HEK293 (cell line): ENCODE measurements at regions not wholly inside any gene's neighbourhood (a gene's known extent, or its start where the extent isn't known, plus 50 kb on each side); places are given as distances from the start of the nearest gene placed in this dataset.

Experiments
- CTCF ChIA-PET: fragments of 350-600 bp; formaldehyde crosslinking; extraction: SDS; loops from one replicate; lab custom pipeline; 2021; ENCODE audit warnings: antibody characterized with exemption; lab: Yijun Ruan, JAX
- POLR2A ChIA-PET: fragments of 300-600 bp; formaldehyde crosslinking; extraction: SDS; loops from one replicate; lab custom pipeline; 2020; ENCODE audit warnings: antibody characterized with exemption, inconsistent platforms; lab: Yijun Ruan, JAX
- H3K27ac ChIP-seq: fragments of 200-500 bp; sonication (Bioruptor generic); 2 replicates; pipeline ENCODE4 v1.5.1; 2014; ENCODE audit warnings: low read depth, low read length, control low read depth, inconsistent platforms; ENCODE audit errors: extremely low read depth
- H3K36me3 ChIP-seq, 2 experiments: fragments of 200-500 bp in 1 of 2; sonication (Bioruptor generic) in 1 of 2; 1 replicate in 1 of 2; 2 replicates in 1 of 2; pipeline ENCODE4 v1.5.1; 2014 to 2017; ENCODE audit warnings: inconsistent platforms in 2 of 2, low read length in 2 of 2; ENCODE audit not compliant: control insufficient read depth in 2 of 2, insufficient read depth in 1 of 2
- H3K4me1 ChIP-seq: fragments of 200-500 bp; sonication (Bioruptor generic); 2 replicates; pipeline ENCODE4 v1.5.1; 2014; ENCODE audit warnings: mild to moderate bottlenecking, low read length, inconsistent platforms; ENCODE audit not compliant: control insufficient read depth, insufficient read depth
- H3K4me3 ChIP-seq: 2 replicates; pipeline ENCODE4 v1.5.1; 2011; ENCODE audit warnings: low read depth, mild to moderate bottlenecking, control low read depth, low read length, moderate library complexity
- H3K9me3 ChIP-seq: fragments of 200-500 bp; sonication (Bioruptor generic); 2 replicates; pipeline ENCODE4 v1.5.1; 2014; ENCODE audit warnings: low read depth, low read length, inconsistent platforms; ENCODE audit not compliant: control insufficient read depth, insufficient read depth
- HOXA7 ChIP-seq: sonication (generic); formaldehyde crosslinking; IDR thresholded peaks from 2 replicates; pipeline ENCODE4 v1.8.1; 2022; ENCODE audit warnings: missing genetic modification reagents, borderline replicate concordance
- SALL2 ChIP-seq: fragments of 450-650 bp; formaldehyde crosslinking; IDR thresholded peaks from 2 replicates; pipeline ENCODE4 v1.5.0; 2017; ENCODE audit warnings: missing biosample characterization, mild to moderate bottlenecking, missing genetic modification characterization, borderline replicate concordance
- YY2 ChIP-seq: fragments of 450-650 bp; formaldehyde crosslinking; IDR thresholded peaks from 2 replicates; pipeline ENCODE4 v1.5.1; 2016; ENCODE audit warnings: missing biosample characterization, missing genetic modification characterization
- ZBTB20 ChIP-seq: fragments of 450-650 bp; formaldehyde crosslinking; IDR thresholded peaks from 2 replicates; pipeline ENCODE4 v1.5.1; 2016; ENCODE audit warnings: missing biosample characterization, missing genetic modification characterization
- ZNF23 ChIP-seq: fragments of 450-650 bp; formaldehyde crosslinking; IDR thresholded peaks from 2 replicates; pipeline ENCODE4 v1.5.1; 2016; ENCODE audit warnings: missing biosample characterization, missing genetic modification characterization, borderline replicate concordance
- ZNF26 ChIP-seq: fragments of 450-650 bp; formaldehyde crosslinking; IDR thresholded peaks from 2 replicates; pipeline ENCODE4 v1.5.1; 2016; ENCODE audit warnings: missing biosample characterization, missing genetic modification characterization
- ZNF354C ChIP-seq: fragments of 450-650 bp; formaldehyde crosslinking; IDR thresholded peaks from 2 replicates; pipeline ENCODE4 v1.5.1; 2016; ENCODE audit warnings: missing biosample characterization, missing genetic modification characterization, low read depth, borderline replicate concordance
- ZNF37A ChIP-seq: fragments of 450-650 bp; IDR thresholded peaks from 2 replicates; pipeline ENCODE4 v1.5.1; 2018; ENCODE audit warnings: missing biosample characterization, missing genetic modification characterization
- ZNF514 ChIP-seq: fragments of 450-650 bp; formaldehyde crosslinking; IDR thresholded peaks from 2 replicates; pipeline ENCODE4 v1.5.1; 2016; ENCODE audit warnings: missing biosample characterization, missing genetic modification characterization
- ZNF626 ChIP-seq: fragments of 450-650 bp; sonication (Bioruptor Pico); formaldehyde crosslinking; IDR thresholded peaks from 2 replicates; pipeline ENCODE4 v1.5.1; 2018; ENCODE audit warnings: missing biosample characterization, missing genetic modification characterization, inconsistent platforms
- ZNF701 ChIP-seq: fragments of 450-650 bp; formaldehyde crosslinking; IDR thresholded peaks from 2 replicates; pipeline ENCODE4 v1.5.1; 2016; ENCODE audit warnings: missing biosample characterization, missing genetic modification characterization
- ZNF704 ChIP-seq: fragments of 450-650 bp; formaldehyde crosslinking; IDR thresholded peaks from 2 replicates; pipeline ENCODE4 v1.5.1; 2016; ENCODE audit warnings: missing biosample characterization, missing genetic modification characterization
- ZNF792 ChIP-seq: fragments of 450-650 bp; formaldehyde crosslinking; IDR thresholded peaks from 2 replicates; pipeline ENCODE4 v1.5.1; 2016; ENCODE audit warnings: missing biosample characterization, missing genetic modification characterization
- ZSCAN16 ChIP-seq: fragments of 450-650 bp; formaldehyde crosslinking; IDR thresholded peaks from 2 replicates; pipeline ENCODE4 v1.5.1; 2016; ENCODE audit warnings: missing biosample characterization, missing genetic modification characterization
- ZSCAN23 ChIP-seq: fragments of 450-650 bp; formaldehyde crosslinking; IDR thresholded peaks from 2 replicates; pipeline ENCODE4 v1.5.1; 2016; ENCODE audit warnings: missing biosample characterization, missing genetic modification characterization
- TF ChIP-seq, protein P1 (sequence below): fragments of 450-650 bp; IDR thresholded peaks from 2 replicates; pipeline ENCODE4 v1.5.1; 2018; ENCODE audit warnings: missing biosample characterization, mild to moderate bottlenecking, missing genetic modification characterization
- TF ChIP-seq, protein P2 (sequence below): fragments of 450-650 bp; formaldehyde crosslinking; IDR thresholded peaks from 2 replicates; pipeline ENCODE4 v1.5.1; 2016; ENCODE audit warnings: missing biosample characterization, missing genetic modification characterization
- TF ChIP-seq, protein P3 (sequence below): fragments of 450-650 bp; formaldehyde crosslinking; IDR thresholded peaks from 2 replicates; pipeline ENCODE4 v1.5.1; 2016; ENCODE audit warnings: missing biosample characterization, missing genetic modification characterization

DNA sequence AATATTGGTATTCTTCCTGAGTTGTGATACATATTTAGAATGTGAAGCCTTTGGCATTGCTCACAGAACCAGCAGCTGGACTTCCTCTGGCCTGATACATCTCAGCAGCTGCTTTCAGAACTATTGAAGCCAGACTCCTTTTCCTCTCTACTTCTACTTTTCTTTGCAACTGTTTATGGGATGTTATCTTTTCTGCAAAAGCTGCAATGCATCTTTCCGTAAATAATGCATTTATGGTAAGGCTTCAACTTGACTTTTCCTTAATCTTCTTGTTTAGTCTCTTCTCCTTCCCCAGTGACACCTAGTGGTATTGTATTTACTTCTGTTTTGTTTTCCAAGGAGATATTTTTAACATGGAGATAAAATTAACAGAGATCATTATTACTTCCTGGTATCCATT lies 1548.7 kb downstream of the PCDH7 start (continued):
- no peak for TF ChIP-seq ZNF701 (tag by site-specific recombination)
- TF ChIP-seq ZSCAN16 (tag by site-specific recombination): no peak
- TF ChIP-seq, protein P1, sequence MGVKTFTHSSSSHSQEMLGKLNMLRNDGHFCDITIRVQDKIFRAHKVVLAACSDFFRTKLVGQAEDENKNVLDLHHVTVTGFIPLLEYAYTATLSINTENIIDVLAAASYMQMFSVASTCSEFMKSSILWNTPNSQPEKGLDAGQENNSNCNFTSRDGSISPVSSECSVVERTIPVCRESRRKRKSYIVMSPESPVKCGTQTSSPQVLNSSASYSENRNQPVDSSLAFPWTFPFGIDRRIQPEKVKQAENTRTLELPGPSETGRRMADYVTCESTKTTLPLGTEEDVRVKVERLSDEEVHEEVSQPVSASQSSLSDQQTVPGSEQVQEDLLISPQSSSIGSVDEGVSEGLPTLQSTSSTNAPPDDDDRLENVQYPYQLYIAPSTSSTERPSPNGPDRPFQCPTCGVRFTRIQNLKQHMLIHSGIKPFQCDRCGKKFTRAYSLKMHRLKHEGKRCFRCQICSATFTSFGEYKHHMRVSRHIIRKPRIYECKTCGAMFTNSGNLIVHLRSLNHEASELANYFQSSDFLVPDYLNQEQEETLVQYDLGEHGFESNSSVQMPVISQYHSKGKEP (tag by site-specific recombination): no peak
- TF ChIP-seq, protein P2, sequence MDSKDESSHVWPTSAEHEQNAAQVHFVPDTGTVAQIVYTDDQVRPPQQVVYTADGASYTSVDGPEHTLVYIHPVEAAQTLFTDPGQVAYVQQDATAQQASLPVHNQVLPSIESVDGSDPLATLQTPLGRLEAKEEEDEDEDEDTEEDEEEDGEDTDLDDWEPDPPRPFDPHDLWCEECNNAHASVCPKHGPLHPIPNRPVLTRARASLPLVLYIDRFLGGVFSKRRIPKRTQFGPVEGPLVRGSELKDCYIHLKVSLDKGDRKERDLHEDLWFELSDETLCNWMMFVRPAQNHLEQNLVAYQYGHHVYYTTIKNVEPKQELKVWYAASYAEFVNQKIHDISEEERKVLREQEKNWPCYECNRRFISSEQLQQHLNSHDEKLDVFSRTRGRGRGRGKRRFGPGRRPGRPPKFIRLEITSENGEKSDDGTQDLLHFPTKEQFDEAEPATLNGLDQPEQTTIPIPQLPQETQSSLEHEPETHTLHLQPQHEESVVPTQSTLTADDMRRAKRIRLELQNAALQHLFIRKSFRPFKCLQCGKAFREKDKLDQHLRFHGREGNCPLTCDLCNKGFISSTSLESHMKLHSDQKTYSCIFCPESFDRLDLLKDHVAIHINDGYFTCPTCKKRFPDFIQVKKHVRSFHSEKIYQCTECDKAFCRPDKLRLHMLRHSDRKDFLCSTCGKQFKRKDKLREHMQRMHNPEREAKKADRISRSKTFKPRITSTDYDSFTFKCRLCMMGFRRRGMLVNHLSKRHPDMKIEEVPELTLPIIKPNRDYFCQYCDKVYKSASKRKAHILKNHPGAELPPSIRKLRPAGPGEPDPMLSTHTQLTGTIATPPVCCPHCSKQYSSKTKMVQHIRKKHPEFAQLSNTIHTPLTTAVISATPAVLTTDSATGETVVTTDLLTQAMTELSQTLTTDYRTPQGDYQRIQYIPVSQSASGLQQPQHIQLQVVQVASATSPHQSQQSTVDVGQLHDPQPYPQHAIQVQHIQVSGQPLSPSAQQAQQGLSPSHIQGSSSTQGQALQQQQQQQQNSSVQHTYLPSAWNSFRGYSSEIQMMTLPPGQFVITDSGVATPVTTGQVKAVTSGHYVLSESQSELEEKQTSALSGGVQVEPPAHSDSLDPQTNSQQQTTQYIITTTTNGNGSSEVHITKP (tag by site-specific recombination): no peak
- TF ChIP-seq YY2 (tag by site-specific recombination): no peak

DNA sequence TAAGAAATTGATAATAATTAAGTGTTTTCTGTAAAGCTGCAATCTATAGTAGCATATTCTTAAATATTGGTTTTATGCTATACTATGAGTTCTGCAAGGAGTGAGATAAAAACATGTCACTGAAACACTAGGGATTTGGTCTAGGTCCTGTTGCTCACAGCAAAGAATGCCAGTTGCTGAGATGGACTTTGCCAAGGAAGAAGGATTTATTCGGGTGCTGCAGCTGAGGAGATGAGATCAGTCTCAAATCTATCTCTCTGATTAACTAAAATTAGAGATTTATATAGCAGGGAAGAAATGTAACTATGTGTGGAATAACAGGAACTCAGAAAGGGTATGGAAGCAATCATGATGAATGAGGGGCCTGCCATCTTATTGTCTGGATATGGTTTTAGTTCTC lies 1569.9 kb downstream of the PCDH7 start:
- H3K9me3 ChIP-seq: no peaks in the 10 kb centered on the region
- ChIA-PET POLR2A (no interaction called here), CTCF (no interaction called here)
- no peaks in the 10 kb centered on the region for H3K36me3 ChIP-seq
- H3K4me3 ChIP-seq: no peak overlapping the region
- no peaks in the 10 kb centered on the region for H3K4me1 ChIP-seq
- H3K27ac ChIP-seq: no peak overlapping the region
- no peak for TF ChIP-seq ZNF704
- no peak for TF ChIP-seq ZNF792 (tag by site-specific recombination)
- TF ChIP-seq ZBTB20 (tag by site-specific recombination): no peak
- no peak for TF ChIP-seq ZNF626 (tag by site-specific recombination)
- no peak for TF ChIP-seq ZSCAN23 (tag by site-specific recombination)
- TF ChIP-seq ZNF354C (tag by site-specific recombination): no peak
- TF ChIP-seq, protein P3, sequence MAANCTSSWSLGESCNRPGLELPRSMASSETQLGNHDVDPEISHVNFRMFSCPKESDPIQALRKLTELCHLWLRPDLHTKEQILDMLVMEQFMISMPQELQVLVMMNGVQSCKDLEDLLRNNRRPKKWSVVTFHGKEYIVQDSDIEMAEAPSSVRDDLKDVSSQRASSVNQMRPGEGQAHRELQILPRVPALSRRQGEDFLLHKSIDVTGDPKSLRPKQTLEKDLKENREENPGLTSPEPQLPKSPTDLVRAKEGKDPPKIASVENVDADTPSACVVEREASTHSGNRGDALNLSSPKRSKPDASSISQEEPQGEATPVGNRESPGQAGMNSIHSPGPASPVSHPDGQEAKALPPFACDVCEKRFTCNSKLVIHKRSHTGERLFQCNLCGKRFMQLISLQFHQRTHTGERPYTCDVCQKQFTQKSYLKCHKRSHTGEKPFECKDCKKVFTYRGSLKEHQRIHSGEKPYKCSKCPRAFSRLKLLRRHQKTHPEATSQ: no peak
- TF ChIP-seq ZNF26 (tag by site-specific recombination): no peak
- TF ChIP-seq SALL2 (tag by site-specific recombination): no peak
- no peak for TF ChIP-seq ZNF23 (tag by site-specific recombination)
- TF ChIP-seq HOXA7 (CRISPR knock-in tag): no peak
- TF ChIP-seq ZNF514 (tag by site-specific recombination): no peak
- TF ChIP-seq ZNF37A (tag by site-specific recombination): no peak
